K562 (cell line): ENCODE measurements at regions not wholly inside any gene's neighbourhood (a gene's known extent, or its start where the extent isn't known, plus 50 kb on each side); places are given as distances from the start of the nearest gene placed in this dataset.

Experiments used
- ATAC-seq: fragments of 200-7000 bp; cut with Tn5 transposase; 3 replicates; pipeline ENCODE4 v1.9.1; 2020; ENCODE audit warnings: moderate library complexity
- BruUV-seq: library from RNA; stranded (reverse); fragments of 400-500 nt; replicated peaks from 2 replicates; lab custom pipeline; 2021; lab: Mats Ljungman, UMichigan
- CTCF ChIA-PET: fragments of 300-600 bp; formaldehyde crosslinking; extraction: SDS; loops from one replicate; lab custom pipeline; 2021; ENCODE audit warnings: low intra/inter-chr PET ratio; lab: Yijun Ruan, JAX
- POLR2A ChIA-PET: fragments of 300-600, 350-650 bp; sonication (Branson Sonifier 250); formaldehyde crosslinking; extraction: SDS; loops from one replicate; lab custom pipeline; 2021; ENCODE audit warnings: antibody characterized with exemption, inconsistent platforms; lab: Yijun Ruan, JAX
- DNase-seq, 4 experiments: peaks; one replicate each; pipeline versions ENCODE4 v3.0.0 to v3.0.0-alpha.2; 2011 to 2018; ENCODE audit warnings: low spot score in 3 of 4, mixed read lengths in 3 of 4; ENCODE audit errors: extremely low read depth in 1 of 4
- FAIRE-seq: peaks from 2 replicates; lab custom pipeline; 2011; peaks lifted over from hg19 to GRCh38; lab: Jason Lieb, UNC
- H2AFZ ChIP-seq: 2 replicates; pipeline ENCODE4 v1.6.0; 2011; ENCODE audit warnings: low read depth, low read length, control low read depth, inconsistent platforms
- H3K27ac ChIP-seq: fragments of 200-600 bp; 3 replicates; pipeline ENCODE4 v1.8.0; 2011; ENCODE audit warnings: low read depth, mild to moderate bottlenecking, control low read depth, inconsistent platforms, low read length, moderate library complexity, mixed read lengths; ENCODE audit errors: extremely low read depth
- H3K27me3 ChIP-seq, 2 experiments: fragments of 300-600 bp in 1 of 2; 2 replicates in 1 of 2; 3 replicates in 1 of 2; pipeline versions ENCODE4 v1.6.0 to v1.8.0; 2011; ENCODE audit warnings: inconsistent platforms in 2 of 2, low read length in 2 of 2, mild to moderate bottlenecking in 1 of 2, mixed read lengths in 1 of 2, moderate library complexity in 1 of 2; ENCODE audit not compliant: control insufficient read depth in 2 of 2, insufficient read depth in 2 of 2
- H3K36me3 ChIP-seq: fragments of 300-600 bp; 3 replicates; pipeline ENCODE4 v1.8.0; 2011; ENCODE audit warnings: mild to moderate bottlenecking, low read length, inconsistent platforms; ENCODE audit not compliant: control insufficient read depth, insufficient read depth
- H3K4me1 ChIP-seq, 2 experiments: fragments of 200-600 bp in 1 of 2; replicated peaks in 1 of 2; 2 replicates in 1 of 2; 3 replicates in 1 of 2; pipeline versions ENCODE4 v1.5.1 to v1.8.0; 2011; ENCODE audit warnings: inconsistent platforms in 2 of 2, low read length in 2 of 2, mild to moderate bottlenecking in 1 of 2, mixed read lengths in 1 of 2, moderate library complexity in 1 of 2; ENCODE audit not compliant: control insufficient read depth in 2 of 2, insufficient read depth in 2 of 2
- H3K4me2 ChIP-seq: 2 replicates; pipeline ENCODE4 v1.6.1; 2011; ENCODE audit warnings: low read length, control low read depth, inconsistent platforms, mixed read lengths; ENCODE audit not compliant: insufficient read depth
- H3K4me3 ChIP-seq: fragments of 200-600 bp; sonication (generic), shearing (Covaris generic); 2 replicates; pipeline ENCODE4 v1.5.1; 2016; ENCODE audit warnings: control low read depth, inconsistent platforms
- H3K79me2 ChIP-seq: fragments of 200-600 bp; 3 replicates; pipeline ENCODE4 v1.8.0; 2011; ENCODE audit warnings: low read length, inconsistent platforms; ENCODE audit not compliant: control insufficient read depth, insufficient read depth
- H3K9ac ChIP-seq, 2 experiments: 2 replicates each; pipeline versions ENCODE4 v1.6.0 to v1.6.1; 2011; ENCODE audit warnings: low read depth in 2 of 2, low read length in 2 of 2, control low read depth in 1 of 2, inconsistent platforms in 1 of 2, mild to moderate bottlenecking in 1 of 2, mixed read lengths in 1 of 2; ENCODE audit not compliant: insufficient read depth in 1 of 2
- H3K9me1 ChIP-seq: one replicate; pipeline ENCODE4 v1.6.0; 2011; ENCODE audit warnings: inconsistent platforms, mild to moderate bottlenecking, low read length, moderate library complexity; ENCODE audit not compliant: control insufficient read depth, insufficient read depth
- H3K9me3 ChIP-seq: replicated peaks from 2 replicates; pipeline ENCODE4 v1.5.1; 2011; ENCODE audit warnings: low read depth, low read length, inconsistent platforms; ENCODE audit not compliant: control insufficient read depth, insufficient read depth
- H4K20me1 ChIP-seq: replicated peaks from 2 replicates; pipeline ENCODE4 v1.6.1; 2011; ENCODE audit warnings: low read length, inconsistent platforms, mixed read lengths; ENCODE audit not compliant: control insufficient read depth, insufficient read depth
- ARID1B ChIP-seq: fragments of 450-650 bp; IDR thresholded peaks from 2 replicates; pipeline ENCODE4 v1.6.1; 2016; ENCODE audit warnings: antibody characterized with exemption, mild to moderate bottlenecking, inconsistent platforms
- ARID3A ChIP-seq: IDR thresholded peaks from 2 replicates; pipeline ENCODE4 v1.6.1; 2012; ENCODE audit warnings: low read depth, low read length, improper control_type of control experiment, borderline replicate concordance
- MXD1 ChIP-seq: fragments of 250-450 bp; sonication (Bioruptor Pico); IDR thresholded peaks from 2 replicates; pipeline ENCODE4 v1.8.0; 2021; ENCODE audit warnings: borderline replicate concordance, mild to moderate bottlenecking, moderate library complexity; ENCODE audit not compliant: poor library complexity, severe bottlenecking
- PCBP1 ChIP-seq: fragments of 200-400 bp; formaldehyde crosslinking; IDR thresholded peaks from 2 replicates; pipeline ENCODE4 v1.6.1; 2018; ENCODE audit warnings: mild to moderate bottlenecking, low read depth, low read length; ENCODE audit not compliant: poor library complexity, severe bottlenecking
- RBBP5 ChIP-seq: fragments of 200-600 bp; sonication (generic); IDR thresholded peaks from 2 replicates; pipeline ENCODE4 v1.6.1; 2012; ENCODE audit warnings: borderline replicate concordance, mild to moderate bottlenecking, low read length, control low read depth, inconsistent platforms; ENCODE audit not compliant: insufficient read depth, poor library complexity, severe bottlenecking
- RNF2 ChIP-seq: sonication (generic); IDR thresholded peaks from 2 replicates; pipeline ENCODE4 v1.6.1; 2016
- TSC22D4 ChIP-seq: fragments of 450-650 bp; IDR thresholded peaks from 2 replicates; pipeline ENCODE4 v1.6.1; 2016; ENCODE audit warnings: missing genetic modification characterization, missing biosample characterization, control low read depth
- ZC3H8 ChIP-seq: fragments of 450-650 bp; IDR thresholded peaks from 2 replicates; pipeline ENCODE4 v1.6.1; 2017
- ZNF124 ChIP-seq: sonication (generic); formaldehyde crosslinking; IDR thresholded peaks from 2 replicates; pipeline ENCODE4 v1.8.1; 2022; ENCODE audit warnings: missing genetic modification reagents
- ZNF217 ChIP-seq: sonication (generic); formaldehyde crosslinking; IDR thresholded peaks from 2 replicates; pipeline ENCODE4 v1.8.0; 2022; ENCODE audit warnings: mild to moderate bottlenecking, missing genetic modification reagents
- ZNF347 ChIP-seq: fragments of 450-650 bp; formaldehyde crosslinking; IDR thresholded peaks from 2 replicates; pipeline ENCODE4 v1.4.0; 2020; ENCODE audit warnings: low read depth, mild to moderate bottlenecking, moderate library complexity
- WGBS: fragments of 100-300 bp; shearing (Covaris generic); methylation state at CpG from one replicate; pipeline ENCODE4 v1.1.6; 2016; ENCODE audit warnings: low coverage, mixed read lengths; ENCODE audit not compliant: insufficient coverage; ENCODE audit errors: missing lambda C conversion rate; 5-methylcytosine and 5-hydroxymethylcytosine counted together
- in situ Hi-C: fragments of 300-500 bp; cut with MboI; formaldehyde crosslinking; loops from 4 replicates; pipeline ENCODE4 v1.15.0; 2018; ENCODE audit warnings: inconsistent platforms, mixed read lengths
- intact Hi-C: fragments of 100-400 bp; cut with micrococcal nuclease; formaldehyde crosslinking; loops from 2 replicates; pipeline ENCODE4 v1.14.2; 2022
- TF ChIP-seq, protein P1 (sequence below): fragments of 150-350 bp; conservative IDR thresholded peaks from 2 replicates; pipeline ENCODE4 v1.6.1; 2014; ENCODE audit warnings: low read length
- TF ChIP-seq, protein P2 (sequence below), 2 experiments: fragments of 450-650 bp; IDR thresholded peaks; 2 replicates each; pipeline ENCODE4 v1.6.1; 2018; ENCODE audit warnings: mild to moderate bottlenecking in 2 of 2, low read depth in 1 of 2; ENCODE audit not compliant: partially characterized antibody in 2 of 2

DNA sequence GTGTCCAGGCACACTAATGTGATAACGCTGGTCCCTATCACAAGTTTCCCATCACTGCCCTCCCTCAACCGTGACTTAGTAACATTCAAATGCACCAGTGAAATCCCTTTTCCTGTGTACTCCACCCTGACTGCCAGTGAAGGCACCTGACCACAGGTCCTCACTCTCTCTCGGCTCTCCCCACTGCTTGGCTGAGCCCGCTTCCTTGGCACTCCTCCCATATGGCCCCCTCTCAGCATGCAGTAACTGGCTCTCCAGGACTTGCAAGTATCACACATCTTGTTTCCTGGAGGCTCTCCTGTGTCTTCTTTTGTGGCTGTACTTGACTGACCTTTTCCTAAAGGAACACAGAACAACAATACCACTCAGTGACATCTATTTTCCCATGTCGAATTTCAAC, 292.0 kb upstream of the ZNF608 start (continued):
- no peak for TF ChIP-seq MXD1 (CRISPR knock-in tag)
- TF ChIP-seq, protein P1, sequence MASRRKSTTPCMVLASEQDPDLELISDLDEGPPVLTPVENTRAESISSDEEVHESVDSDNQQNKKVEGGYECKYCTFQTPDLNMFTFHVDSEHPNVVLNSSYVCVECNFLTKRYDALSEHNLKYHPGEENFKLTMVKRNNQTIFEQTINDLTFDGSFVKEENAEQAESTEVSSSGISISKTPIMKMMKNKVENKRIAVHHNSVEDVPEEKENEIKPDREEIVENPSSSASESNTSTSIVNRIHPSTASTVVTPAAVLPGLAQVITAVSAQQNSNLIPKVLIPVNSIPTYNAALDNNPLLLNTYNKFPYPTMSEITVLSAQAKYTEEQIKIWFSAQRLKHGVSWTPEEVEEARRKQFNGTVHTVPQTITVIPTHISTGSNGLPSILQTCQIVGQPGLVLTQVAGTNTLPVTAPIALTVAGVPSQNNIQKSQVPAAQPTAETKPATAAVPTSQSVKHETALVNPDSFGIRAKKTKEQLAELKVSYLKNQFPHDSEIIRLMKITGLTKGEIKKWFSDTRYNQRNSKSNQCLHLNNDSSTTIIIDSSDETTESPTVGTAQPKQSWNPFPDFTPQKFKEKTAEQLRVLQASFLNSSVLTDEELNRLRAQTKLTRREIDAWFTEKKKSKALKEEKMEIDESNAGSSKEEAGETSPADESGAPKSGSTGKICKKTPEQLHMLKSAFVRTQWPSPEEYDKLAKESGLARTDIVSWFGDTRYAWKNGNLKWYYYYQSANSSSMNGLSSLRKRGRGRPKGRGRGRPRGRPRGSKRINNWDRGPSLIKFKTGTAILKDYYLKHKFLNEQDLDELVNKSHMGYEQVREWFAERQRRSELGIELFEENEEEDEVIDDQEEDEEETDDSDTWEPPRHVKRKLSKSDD = no peak
- no peak for TF ChIP-seq RBBP5
- TF ChIP-seq ARID1B = no peak
- TF ChIP-seq PCBP1 = no peak
- TF ChIP-seq RNF2 = no peak
- no peak for TF ChIP-seq ZNF217 (CRISPR knock-in tag)
- TF ChIP-seq ZNF124 = no peak

GRCh38 chr5:125041798-125042197, 295.4 kb upstream of the ZNF608 start:
- DNase-seq = no peak
- no peaks in the 10 kb centered on the region for H3K4me1 ChIP-seq
- H2AFZ ChIP-seq = no peak overlapping the region
- 0% methylated on average over 2 of the region's 2 CpGs for WGBS
- POLR2A ChIA-PET = no interaction called here
- intact Hi-C loops = no loop called here
- CTCF ChIA-PET = no interaction called here
- no peaks in the 10 kb centered on the region for H3K9me3 ChIP-seq
- no peak overlapping the region for H3K9ac ChIP-seq
- no peak overlapping the region for H3K27ac ChIP-seq
- no peak overlapping the region for H3K4me2 ChIP-seq
- no peaks in the 10 kb centered on the region for H3K9me1 ChIP-seq
- no peaks in the 10 kb centered on the region for H4K20me1 ChIP-seq
- ATAC-seq = no peak
- in situ Hi-C loops = no loop called here
- H3K27me3 ChIP-seq = no peaks in the 10 kb centered on the region
- TF ChIP-seq, protein P2, sequence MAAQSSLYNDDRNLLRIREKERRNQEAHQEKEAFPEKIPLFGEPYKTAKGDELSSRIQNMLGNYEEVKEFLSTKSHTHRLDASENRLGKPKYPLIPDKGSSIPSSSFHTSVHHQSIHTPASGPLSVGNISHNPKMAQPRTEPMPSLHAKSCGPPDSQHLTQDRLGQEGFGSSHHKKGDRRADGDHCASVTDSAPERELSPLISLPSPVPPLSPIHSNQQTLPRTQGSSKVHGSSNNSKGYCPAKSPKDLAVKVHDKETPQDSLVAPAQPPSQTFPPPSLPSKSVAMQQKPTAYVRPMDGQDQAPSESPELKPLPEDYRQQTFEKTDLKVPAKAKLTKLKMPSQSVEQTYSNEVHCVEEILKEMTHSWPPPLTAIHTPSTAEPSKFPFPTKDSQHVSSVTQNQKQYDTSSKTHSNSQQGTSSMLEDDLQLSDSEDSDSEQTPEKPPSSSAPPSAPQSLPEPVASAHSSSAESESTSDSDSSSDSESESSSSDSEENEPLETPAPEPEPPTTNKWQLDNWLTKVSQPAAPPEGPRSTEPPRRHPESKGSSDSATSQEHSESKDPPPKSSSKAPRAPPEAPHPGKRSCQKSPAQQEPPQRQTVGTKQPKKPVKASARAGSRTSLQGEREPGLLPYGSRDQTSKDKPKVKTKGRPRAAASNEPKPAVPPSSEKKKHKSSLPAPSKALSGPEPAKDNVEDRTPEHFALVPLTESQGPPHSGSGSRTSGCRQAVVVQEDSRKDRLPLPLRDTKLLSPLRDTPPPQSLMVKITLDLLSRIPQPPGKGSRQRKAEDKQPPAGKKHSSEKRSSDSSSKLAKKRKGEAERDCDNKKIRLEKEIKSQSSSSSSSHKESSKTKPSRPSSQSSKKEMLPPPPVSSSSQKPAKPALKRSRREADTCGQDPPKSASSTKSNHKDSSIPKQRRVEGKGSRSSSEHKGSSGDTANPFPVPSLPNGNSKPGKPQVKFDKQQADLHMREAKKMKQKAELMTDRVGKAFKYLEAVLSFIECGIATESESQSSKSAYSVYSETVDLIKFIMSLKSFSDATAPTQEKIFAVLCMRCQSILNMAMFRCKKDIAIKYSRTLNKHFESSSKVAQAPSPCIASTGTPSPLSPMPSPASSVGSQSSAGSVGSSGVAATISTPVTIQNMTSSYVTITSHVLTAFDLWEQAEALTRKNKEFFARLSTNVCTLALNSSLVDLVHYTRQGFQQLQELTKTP (IDR thresholded peaks at IDR 0.05; ENCODE audit: low read depth in 1 of 2, partially characterized antibody in 2 of 2) = no peak
- TF ChIP-seq ARID3A (no peak), ZNF347 (CRISPR knock-in tag) (no peak), ZC3H8 (no peak), TSC22D4 (no peak)
- no peak overlapping the region for H3K4me3 ChIP-seq
- FAIRE-seq = no peak
- H3K36me3 ChIP-seq = no peaks in the 10 kb centered on the region
- no TSS peak for BruUV-seq
- H3K79me2 ChIP-seq = no peaks in the 10 kb centered on the region
